ENCODE measurements at regions not wholly inside any gene's neighbourhood (a gene's known extent, or its start where the extent isn't known, plus 50 kb on each side); places are given as distances from the start of the nearest gene placed in this dataset.
"Not testable (repeated sequence)": the region's sequence is repeated elsewhere in the genome, so short reads cannot be mapped to it uniquely, and the experiment has no call there.

DNA sequence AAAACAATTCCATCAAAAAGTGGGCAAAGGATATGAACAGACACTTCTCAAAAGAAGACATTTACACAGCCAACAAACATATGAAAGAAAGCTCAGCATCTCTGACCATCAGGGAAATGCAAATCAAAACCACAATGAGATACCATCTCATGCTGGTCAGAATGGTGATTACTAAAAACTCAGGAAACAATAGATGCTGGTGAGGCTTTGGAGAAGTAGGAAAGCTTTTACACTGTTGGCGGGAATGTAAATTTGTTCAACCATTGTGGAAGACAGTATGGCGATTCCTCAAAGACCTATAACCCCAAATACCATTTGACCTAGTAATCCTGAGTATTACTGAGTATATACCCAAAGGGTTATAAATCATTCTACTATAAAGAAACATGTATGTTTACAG lies 452.9 kb downstream of the SEMA3D start:
- TF ChIP-seq, protein P1, sequence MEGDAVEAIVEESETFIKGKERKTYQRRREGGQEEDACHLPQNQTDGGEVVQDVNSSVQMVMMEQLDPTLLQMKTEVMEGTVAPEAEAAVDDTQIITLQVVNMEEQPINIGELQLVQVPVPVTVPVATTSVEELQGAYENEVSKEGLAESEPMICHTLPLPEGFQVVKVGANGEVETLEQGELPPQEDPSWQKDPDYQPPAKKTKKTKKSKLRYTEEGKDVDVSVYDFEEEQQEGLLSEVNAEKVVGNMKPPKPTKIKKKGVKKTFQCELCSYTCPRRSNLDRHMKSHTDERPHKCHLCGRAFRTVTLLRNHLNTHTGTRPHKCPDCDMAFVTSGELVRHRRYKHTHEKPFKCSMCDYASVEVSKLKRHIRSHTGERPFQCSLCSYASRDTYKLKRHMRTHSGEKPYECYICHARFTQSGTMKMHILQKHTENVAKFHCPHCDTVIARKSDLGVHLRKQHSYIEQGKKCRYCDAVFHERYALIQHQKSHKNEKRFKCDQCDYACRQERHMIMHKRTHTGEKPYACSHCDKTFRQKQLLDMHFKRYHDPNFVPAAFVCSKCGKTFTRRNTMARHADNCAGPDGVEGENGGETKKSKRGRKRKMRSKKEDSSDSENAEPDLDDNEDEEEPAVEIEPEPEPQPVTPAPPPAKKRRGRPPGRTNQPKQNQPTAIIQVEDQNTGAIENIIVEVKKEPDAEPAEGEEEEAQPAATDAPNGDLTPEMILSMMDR (IDR thresholded peaks at IDR 0.05; ENCODE audit: borderline replicate concordance, extremely low read depth, low read length, poor library complexity, severe bottlenecking) = not testable (repeated sequence)
- not testable (repeated sequence) for TF ChIP-seq EZH2 (IDR thresholded peaks at IDR 0.05; ENCODE audit: borderline replicate concordance, low read depth, low read length, severe bottlenecking)

All from DND-41 (cell line).